ENCODE measurements at regions not wholly inside any gene's neighbourhood (a gene's known extent, or its start where the extent isn't known, plus 50 kb on each side); places are given as distances from the start of the nearest gene placed in this dataset.

DNA sequence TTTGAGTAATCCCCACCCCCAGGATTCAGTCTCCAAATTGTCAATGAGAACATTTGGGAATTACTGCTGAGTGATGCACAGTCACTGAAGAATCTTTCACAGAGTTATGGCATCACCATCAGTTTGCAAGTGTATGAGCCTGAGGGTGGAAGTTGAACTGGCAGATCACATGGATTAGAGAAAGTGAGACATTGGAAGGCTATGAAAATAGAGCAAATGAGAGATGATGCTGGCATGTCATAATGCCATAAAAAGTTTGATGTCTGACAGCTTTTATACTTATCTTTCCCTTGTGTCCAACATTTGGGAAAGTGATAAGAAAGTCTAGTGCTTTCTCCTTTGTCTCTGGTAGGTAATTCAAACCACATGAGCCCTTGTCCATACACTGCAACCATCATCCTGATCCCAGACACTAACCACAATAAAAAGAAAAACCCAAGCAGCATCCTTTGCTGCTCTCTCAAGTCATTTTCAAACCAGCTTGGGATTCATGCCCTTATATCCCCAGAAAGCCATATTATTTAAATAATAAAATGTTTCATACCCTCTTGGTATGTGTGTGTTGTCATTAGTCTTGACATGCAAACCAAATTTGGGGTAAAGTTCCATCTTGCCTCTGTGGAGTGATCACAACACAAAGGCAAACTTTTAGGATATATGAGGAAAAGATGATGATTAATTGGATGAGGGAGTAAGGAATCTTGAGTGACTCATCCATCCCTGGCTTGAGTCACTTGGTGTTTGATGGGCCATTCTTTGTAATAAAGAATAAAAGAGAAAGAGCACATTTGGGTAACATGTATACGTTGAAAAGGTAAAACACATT, 438.9 kb downstream of the GRXCR1 start:
- TF ChIP-seq, protein P1, sequence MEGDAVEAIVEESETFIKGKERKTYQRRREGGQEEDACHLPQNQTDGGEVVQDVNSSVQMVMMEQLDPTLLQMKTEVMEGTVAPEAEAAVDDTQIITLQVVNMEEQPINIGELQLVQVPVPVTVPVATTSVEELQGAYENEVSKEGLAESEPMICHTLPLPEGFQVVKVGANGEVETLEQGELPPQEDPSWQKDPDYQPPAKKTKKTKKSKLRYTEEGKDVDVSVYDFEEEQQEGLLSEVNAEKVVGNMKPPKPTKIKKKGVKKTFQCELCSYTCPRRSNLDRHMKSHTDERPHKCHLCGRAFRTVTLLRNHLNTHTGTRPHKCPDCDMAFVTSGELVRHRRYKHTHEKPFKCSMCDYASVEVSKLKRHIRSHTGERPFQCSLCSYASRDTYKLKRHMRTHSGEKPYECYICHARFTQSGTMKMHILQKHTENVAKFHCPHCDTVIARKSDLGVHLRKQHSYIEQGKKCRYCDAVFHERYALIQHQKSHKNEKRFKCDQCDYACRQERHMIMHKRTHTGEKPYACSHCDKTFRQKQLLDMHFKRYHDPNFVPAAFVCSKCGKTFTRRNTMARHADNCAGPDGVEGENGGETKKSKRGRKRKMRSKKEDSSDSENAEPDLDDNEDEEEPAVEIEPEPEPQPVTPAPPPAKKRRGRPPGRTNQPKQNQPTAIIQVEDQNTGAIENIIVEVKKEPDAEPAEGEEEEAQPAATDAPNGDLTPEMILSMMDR (IDR thresholded peaks at IDR 0.05; ENCODE audit: poor library complexity), result no peak
- TF ChIP-seq EZH2phosphoT487 (IDR thresholded peaks at IDR 0.05; ENCODE audit: low read depth, severe bottlenecking, unreplicated experiment), result no peak
